ENCODE measurements at regions not wholly inside any gene's neighbourhood (a gene's known extent, or its start where the extent isn't known, plus 50 kb on each side); places are given as distances from the start of the nearest gene placed in this dataset.
"Not testable (repeated sequence)": the region's sequence is repeated elsewhere in the genome, so short reads cannot be mapped to it uniquely, and the experiment has no call there.

- not testable (repeated sequence) for DNase-seq
These were observed 61.9 kb downstream of the NPIPB5 start for GRCh38 chr16:22572331-22573224.

DNA sequence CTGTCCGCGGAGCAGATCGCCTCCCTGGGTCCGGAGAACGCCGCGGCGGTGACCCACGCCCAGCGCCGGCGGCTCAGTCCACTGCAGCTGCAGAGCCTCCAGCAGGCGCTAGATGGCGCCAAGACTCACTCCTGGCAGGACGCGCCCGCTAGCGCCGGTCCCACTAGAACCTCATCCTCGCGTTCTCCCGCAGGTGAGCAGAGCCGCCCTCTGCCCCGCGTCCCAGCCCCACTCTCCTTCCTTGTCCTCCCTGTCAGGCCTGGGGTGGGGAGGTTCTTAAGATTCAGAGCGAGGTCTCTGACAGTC lies 62.5 kb downstream of the NPIPB5 start:
- not testable (repeated sequence) for DNase-seq

DNA sequence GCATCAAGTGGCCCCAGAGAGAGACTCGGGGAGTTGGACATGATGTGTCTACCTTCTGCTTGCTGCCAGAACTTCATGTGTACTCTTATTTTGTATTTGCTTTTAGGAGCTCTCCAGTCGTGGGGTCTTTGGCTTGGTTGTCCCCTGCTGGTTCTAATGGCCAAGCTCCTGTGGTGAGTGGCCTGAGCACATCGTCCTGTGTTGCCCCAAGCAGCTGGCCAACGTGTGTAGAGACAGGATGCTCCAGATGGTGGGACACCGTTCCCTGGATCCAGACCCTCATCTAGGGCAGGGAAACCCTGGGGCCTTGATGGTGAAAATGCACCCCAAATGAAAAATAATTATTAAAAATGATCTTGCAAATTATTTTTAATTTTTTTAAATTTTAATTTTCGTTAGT lies 65.8 kb downstream of the NPIPB5 start:
- DNase-seq, result not testable (repeated sequence)

GRCh38 chr16:22583195-22583594 lies 72.5 kb downstream of the NPIPB5 start:
- DNase-seq, result not testable (repeated sequence)

DNA sequence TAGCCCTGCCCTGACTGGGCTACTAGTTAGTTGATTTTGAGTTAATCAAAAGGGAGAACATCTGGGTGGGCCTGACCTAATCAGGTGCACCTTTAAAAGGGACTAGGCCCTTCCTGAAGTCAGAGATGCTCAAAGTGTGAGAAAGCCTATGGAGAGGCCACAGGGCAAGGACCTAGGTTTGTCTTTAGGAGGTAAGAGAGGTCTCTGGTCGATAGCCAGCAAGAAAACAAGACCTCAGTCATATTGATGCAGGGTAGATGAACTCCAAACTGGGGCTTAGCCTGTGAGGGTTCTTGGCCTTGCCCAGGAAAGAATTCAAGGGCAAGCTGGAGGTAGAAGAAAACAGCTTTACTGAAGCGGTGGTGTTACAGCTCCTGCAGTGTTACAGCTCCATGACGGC lies 73.8 kb downstream of the NPIPB5 start:
- not testable (repeated sequence) for DNase-seq

DNA sequence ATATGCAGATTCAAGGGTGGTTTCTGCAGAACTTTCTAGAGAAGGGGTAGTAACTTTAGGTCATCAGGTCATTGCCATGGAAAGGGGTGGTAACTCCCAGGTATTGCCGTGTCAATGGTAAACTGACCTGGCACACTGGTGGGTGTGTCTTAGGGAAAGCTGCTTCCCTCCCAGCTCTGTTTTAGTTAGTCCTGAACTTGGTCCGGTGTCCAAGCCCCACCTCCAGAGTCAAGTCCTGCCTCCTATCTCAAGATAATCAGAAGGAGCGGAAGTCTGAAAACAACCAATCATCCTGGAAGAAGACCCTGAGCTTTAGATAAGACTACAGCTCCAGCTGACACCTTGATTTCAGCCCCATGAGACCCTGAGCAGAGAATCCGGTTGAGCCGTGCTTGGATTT lies 74.2 kb downstream of the NPIPB5 start:
- DNase-seq, result not testable (repeated sequence)

DNA sequence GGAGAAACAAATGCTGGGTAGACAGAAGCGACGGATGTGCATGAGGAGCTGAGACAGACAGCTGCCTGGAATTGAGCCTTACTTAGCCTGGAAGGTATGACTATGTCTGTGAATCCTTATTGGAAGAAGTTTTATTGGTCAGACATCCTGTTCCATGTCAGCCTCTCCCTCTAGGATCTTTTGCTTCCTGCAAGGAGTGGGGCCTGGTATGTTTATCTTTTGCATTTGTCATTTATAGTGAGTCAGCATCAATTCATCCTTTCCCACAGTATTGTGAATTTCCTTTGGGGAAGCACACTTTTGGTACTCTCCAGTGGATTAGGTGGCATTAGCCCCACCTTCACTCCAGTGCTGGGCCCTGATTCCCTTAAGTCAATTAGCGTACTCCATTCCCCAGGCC lies 74.7 kb downstream of the NPIPB5 start:
- not testable (repeated sequence) for DNase-seq

DNA sequence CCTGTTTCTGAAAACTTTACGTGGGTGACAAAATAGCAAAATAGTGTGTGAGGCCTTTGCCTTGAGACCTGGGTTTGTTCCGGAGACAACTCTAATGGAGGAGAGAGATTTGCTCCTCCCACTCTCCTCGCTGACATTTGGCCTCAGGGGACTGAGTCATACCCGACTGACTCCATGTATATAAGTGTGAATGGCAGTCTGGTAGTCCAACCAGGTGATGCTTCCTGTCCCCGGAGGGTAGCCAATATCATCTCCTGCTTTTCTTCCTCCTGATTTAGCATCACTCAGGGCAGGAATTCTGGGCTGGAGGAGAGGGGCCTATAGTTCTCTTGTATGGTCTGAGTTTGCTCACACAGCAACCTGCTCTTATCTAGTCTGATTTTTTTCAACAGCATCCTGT lies 76.0 kb downstream of the NPIPB5 start:
- DNase-seq, result not testable (repeated sequence)

DNA sequence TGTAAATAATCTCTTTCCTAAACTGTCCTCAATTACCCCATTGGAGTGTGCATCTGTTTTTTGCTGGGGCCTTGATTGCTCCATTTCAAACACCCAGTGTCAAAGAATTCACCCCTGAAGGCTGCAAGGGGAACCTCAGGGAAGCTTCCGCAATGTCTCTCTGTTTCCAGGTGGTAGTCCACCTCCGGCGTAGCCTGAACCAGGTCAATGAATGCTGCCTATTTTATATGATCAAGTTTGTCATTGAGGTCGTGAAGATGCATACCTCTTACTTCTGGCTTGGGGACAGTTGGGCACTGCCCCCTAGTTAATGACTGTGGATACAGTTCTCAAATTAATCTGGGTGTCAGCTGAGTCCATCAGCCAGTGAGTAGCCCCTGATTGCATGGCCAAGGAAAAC lies 79.1 kb downstream of the NPIPB5 start:
- DNase-seq, result not testable (repeated sequence)

- DNase-seq, result not testable (repeated sequence)
These were observed 85.9 kb downstream of the NPIPB5 start for GRCh38 chr16:22596445-22597045.

DNA sequence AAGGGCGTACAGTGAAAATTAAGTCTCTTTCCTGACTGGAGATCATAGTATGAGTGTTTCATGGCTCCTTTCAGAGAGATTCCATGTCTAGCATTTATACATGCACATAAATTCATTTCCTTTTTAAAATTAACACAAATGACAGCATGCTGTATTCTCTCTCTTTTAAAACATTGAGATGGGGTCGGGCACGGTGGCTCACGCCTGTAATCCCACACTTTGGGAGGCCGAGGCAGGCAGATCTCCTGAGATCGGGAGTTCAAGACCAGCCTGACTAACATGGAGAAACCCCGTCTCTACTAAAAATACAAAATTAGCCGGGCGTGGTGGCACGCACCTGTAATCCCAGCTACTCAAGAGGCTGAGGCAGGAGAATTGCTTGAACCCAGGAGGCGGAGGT lies 93.1 kb downstream of the NPIPB5 start:
- not testable (repeated sequence) for DNase-seq

DNA sequence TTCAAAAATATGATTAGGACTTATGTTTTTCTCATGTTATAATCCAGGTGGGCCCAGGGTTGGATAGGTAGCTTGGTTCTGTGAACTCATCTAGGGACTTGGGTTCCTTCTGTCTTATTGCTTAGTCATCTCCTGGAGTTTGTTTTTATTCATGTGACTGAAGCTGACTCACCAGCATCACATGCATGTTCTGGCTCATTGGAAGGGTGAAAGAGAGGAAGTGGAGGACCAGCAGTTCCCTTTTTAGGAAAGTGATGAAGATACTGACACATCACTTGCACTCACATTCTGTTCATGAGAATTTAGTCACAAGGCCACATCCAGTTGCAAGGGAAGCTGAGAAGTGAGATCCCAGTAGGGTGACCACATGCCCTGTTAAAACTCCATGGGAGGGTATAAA lies 95.9 kb downstream of the NPIPB5 start:
- not testable (repeated sequence) for DNase-seq

GRCh38 chr16:22609798-22610197 lies 99.1 kb downstream of the NPIPB5 start:
- DNase-seq, result not testable (repeated sequence)

DNA sequence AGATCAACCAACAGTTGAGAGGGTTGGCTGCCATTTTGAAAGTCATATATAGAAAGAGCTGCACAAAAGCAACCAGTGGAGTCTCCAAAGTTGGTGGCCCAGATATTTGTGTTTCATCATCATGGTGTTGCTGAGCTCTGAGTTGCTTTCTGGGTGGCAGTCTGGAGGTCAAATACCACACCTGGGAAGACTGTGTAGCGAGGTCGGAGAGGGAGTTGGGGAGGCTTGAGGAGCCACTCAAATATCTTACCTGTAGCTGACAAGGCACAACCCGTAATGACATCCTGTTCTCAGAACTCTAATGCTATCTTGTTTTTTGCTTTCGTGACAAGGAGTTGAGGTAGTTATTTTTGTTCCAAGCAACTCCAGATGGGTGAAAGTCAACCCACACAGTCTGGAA lies 100.4 kb downstream of the NPIPB5 start:
- not testable (repeated sequence) for DNase-seq

DNA sequence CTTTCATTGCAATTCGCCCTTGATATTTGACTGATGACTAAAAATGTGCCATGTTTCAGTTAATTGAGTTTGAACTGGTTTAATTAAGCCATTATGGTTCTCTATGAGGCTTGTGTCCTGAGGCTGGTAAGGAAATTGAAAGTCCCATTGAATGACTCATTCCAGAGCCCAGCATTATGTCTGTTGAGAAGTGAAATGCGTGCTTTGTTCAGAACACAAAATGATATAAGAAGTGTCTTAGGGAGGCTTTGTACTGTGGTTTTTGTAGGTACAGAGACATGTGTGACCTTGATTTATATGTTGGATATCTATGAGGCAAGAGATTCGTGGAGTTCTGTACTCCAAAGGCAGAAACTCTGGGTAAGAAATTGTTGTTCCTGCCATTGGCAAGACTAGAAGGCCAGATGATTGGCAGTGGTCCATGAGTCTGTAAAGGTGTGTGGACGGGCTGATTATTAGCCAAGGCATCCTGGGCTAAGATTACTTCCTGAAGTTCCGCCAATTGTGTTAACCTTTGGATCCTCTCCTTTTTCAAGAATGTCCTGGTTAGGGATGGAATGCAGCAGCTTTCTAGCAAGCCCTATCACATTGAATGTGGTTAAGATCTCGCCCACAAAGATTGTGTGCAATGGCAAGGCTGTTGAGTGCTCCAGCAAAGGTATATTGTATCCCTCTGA lies 103.7 kb downstream of the NPIPB5 start:
- DNase-seq, result no peak

DNA sequence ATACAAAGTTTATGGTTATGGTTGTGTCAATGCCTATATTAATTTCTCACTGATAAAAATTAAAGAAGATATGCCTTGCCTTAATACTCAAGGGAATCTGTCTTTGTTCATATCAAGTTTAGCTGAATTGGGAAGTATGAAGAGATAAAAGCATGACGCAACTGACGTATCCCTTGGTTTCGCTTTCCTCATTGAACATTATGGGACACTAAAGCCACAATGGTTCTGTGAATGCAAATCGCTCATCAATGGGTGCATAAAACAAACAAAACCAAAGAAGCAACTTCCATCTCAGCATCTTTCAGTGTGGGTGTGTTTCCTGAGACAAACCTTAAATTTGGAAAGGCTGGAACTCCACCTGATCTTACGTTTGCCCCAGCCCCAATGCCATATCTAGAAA lies 108.2 kb downstream of the NPIPB5 start:
- no peak for DNase-seq

DNA sequence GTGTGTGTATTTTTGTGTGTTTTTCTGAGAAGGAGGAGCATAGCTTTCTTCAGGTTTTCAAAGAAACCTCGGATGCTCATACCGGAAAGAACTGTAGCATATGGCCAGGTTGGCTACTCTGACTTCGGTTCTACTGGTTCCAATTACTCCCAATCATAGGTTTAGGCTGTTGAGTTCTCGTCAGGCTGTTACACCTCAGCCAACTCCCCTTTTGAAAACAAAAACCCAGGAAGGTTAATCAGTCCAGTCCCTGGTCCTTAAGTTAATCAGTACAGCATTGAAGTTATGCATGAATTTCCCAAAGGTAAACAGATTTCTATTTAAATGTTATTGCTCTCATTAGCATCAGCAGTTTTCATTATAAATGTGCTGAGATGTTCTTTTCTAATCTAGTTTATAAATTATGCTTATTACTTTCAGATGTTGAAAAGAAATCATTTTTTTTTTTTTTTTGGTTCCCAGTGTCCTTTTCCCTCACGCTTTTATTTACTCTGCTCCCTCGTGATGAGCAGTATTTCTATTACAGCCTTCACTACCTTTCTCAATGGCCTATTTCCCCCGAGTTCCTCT lies 111.0 kb downstream of the NPIPB5 start:
- DNase-seq, result no peak

DNA sequence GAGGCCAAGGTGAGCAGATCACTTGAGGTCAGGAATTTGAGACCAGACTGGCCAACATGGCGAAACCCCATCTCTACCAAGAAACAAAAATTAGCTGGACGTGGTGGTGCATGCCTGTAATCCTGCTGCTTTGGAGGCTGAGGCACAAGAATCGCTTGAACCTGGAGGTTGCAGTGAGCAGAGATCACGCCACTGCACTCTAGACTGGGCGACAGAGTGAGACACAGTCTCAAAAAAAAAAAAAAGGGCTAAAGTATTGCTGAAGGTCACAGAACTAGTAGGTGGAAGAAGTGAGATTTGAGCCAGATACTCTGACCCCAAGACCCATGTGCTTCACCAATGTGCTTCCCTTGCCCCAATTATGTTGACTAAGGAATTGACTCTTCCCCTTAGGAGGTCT lies 112.0 kb downstream of the NPIPB5 start:
- no peak for DNase-seq

- no peak for DNase-seq
These were observed 112.7 kb downstream of the NPIPB5 start for GRCh38 chr16:22623351-22623781.

DNA sequence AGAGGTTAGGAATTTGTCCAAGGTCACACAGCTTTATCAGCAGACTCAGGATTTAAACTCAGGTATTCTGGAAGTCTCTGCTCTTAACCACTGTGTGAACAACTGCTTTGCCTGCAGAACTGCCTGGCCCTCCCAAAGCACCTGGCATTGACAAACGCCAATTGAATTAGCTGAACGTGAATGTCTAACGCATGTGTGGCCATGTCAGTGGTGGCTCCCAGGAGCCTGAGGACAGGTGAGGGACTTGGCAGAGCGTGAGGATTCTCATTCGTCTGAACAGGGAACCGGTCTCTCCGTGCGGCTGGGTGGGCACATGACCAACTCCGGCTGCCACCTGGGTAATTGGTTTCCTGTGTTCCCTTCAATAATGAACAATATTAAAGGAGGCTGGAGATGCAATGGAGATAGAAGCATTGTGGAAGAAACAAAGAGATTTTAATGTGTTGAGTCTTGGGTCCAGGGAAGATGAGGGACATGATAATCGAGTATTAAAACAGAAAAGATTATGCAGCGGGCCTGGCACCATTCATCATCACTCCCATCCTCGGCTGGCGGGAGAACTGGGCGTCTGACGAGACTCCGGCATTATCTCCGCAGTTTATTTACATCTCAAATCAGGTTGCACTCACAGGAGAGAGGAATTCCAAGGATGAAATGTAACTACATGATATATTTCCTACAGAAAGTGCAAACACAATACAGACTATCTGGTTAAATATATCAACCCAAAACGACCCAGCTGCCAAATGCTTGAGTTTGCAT lies 113.5 kb downstream of the NPIPB5 start:
- DNase-seq, result no peak

GRCh38 chr16:22624800-22625533 lies 114.3 kb downstream of the NPIPB5 start:
- no peak for DNase-seq

All from muscle of arm (tissue), 1 donor.